H1 (cell line): ENCODE measurements at regions not wholly inside any gene's neighbourhood (a gene's known extent, or its start where the extent isn't known, plus 50 kb on each side); places are given as distances from the start of the nearest gene placed in this dataset.

Source experiments
- CTCF ChIA-PET: fragments of 300-600 bp; sonication (Branson Sonifier 250); formaldehyde crosslinking; loops from one replicate; lab custom pipeline; 2021; ENCODE audit not compliant: partially characterized antibody; lab: Charles Lee
- POLR2A ChIA-PET: fragments of 300-600 bp; sonication (Branson Sonifier 250); formaldehyde crosslinking; loops from one replicate; lab custom pipeline; 2021; ENCODE audit warnings: inconsistent platforms; ENCODE audit not compliant: partially characterized antibody; lab: Charles Lee
- DNase-seq, 2 experiments: peaks; one replicate each; pipeline versions ENCODE4 v3.0.0 to v3.0.0-alpha.2; 2010 to 2022; ENCODE audit warnings: low spot score in 2 of 2, low read depth in 1 of 2, mixed read lengths in 1 of 2
- FAIRE-seq: peaks from 2 replicates; lab custom pipeline; 2011; peaks lifted over from hg19 to GRCh38; lab: Jason Lieb, UNC
- H2AFZ ChIP-seq: 2 replicates; pipeline ENCODE4 v1.8.1; 2012; ENCODE audit warnings: low read length, inconsistent platforms
- H2AK5ac ChIP-seq: 2 replicates; pipeline ENCODE4 v1.6.1; 2013; ENCODE audit warnings: low read depth, low read length
- H2BK120ac ChIP-seq: replicated peaks from 2 replicates; pipeline ENCODE3; 2013; ENCODE audit warnings: low read depth, low read length, inconsistent platforms
- H2BK12ac ChIP-seq: 2 replicates; pipeline ENCODE4 v1.6.1; 2013; ENCODE audit warnings: low read depth, low read length
- H2BK15ac ChIP-seq: 2 replicates; pipeline ENCODE4 v1.6.1; 2013; ENCODE audit warnings: low read length
- H2BK20ac ChIP-seq: 2 replicates; pipeline ENCODE4 v1.6.1; 2013; ENCODE audit warnings: low read length
- H2BK5ac ChIP-seq: 2 replicates; pipeline ENCODE4 v1.6.1; 2013; ENCODE audit warnings: low read depth, low read length
- H3K14ac ChIP-seq: 2 replicates; pipeline ENCODE4 v1.6.1; 2013; ENCODE audit warnings: inconsistent platforms; ENCODE audit not compliant: insufficient read length
- H3K18ac ChIP-seq: 2 replicates; pipeline ENCODE4 v1.6.1; 2013; ENCODE audit warnings: low read length; ENCODE audit errors: extremely low read depth
- H3K23ac ChIP-seq: 2 replicates; pipeline ENCODE4 v1.6.1; 2013; ENCODE audit warnings: inconsistent platforms; ENCODE audit not compliant: insufficient read length
- H3K23me2 ChIP-seq: 2 replicates; pipeline ENCODE4 v1.6.1; 2013; ENCODE audit warnings: low read depth, low read length
- H3K27ac ChIP-seq: 2 replicates; pipeline ENCODE4 v1.6.1; 2011; ENCODE audit warnings: low read depth, low read length, inconsistent platforms
- H3K27me3 ChIP-seq, 4 experiments: replicated peaks in 1 of 4; 1 replicate in 1 of 4; 2 replicates in 3 of 4; pipeline versions ENCODE4 v1.6.1 to v1.8.1; 2011 to 2013; ENCODE audit warnings: low read length in 3 of 4, mild to moderate bottlenecking in 3 of 4, inconsistent platforms in 2 of 4, mixed read lengths in 2 of 4, moderate library complexity in 1 of 4; ENCODE audit not compliant: control insufficient read depth in 3 of 4, insufficient read depth in 3 of 4; ENCODE audit errors: extremely low read depth in 1 of 4
- H3K36me3 ChIP-seq, 4 experiments: 2 replicates each; pipeline versions ENCODE4 v1.6.1 to v1.8.1; 2011 to 2013; ENCODE audit warnings: mild to moderate bottlenecking in 4 of 4, low read length in 3 of 4, moderate library complexity in 2 of 4, control low read depth in 1 of 4, inconsistent platforms in 1 of 4; ENCODE audit not compliant: insufficient read depth in 4 of 4, control insufficient read depth in 2 of 4
- H3K4ac ChIP-seq: replicated peaks from 2 replicates; pipeline ENCODE3; 2013; ENCODE audit warnings: low read length, low read depth, mixed read lengths, inconsistent platforms; ENCODE audit not compliant: insufficient read length
- H3K4me1 ChIP-seq, 4 experiments: replicated peaks in 1 of 4; 1 replicate in 1 of 4; 2 replicates in 3 of 4; pipeline versions ENCODE4 v1.6.1 to v1.8.1; 2011 to 2013; ENCODE audit warnings: low read length in 3 of 4, inconsistent platforms in 2 of 4, mixed read lengths in 1 of 4; ENCODE audit not compliant: insufficient read depth in 4 of 4, control insufficient read depth in 3 of 4
- H3K4me2 ChIP-seq, 2 experiments: 2 replicates each; pipeline versions ENCODE4 v1.6.1 to v1.8.1; 2011 to 2013; ENCODE audit warnings: low read depth in 2 of 2, low read length in 2 of 2, control low read depth in 1 of 2, inconsistent platforms in 1 of 2, mild to moderate bottlenecking in 1 of 2; ENCODE audit not compliant: insufficient read depth in 1 of 2
- H3K4me3 ChIP-seq, 4 experiments: fragments of 200-600, 300-600 bp in 1 of 4; sonication (generic), shearing (Covaris generic), sonication (Bioruptor Twin) in 1 of 4; 2 replicates each; pipeline versions ENCODE4 v1.5.1 to v1.8.1; 2011 to 2016; ENCODE audit warnings: low read length in 4 of 4, low read depth in 3 of 4, control low read depth in 2 of 4, inconsistent platforms in 2 of 4, mild to moderate bottlenecking in 2 of 4, mixed read lengths in 1 of 4, moderate library complexity in 1 of 4; ENCODE audit not compliant: insufficient read depth in 2 of 4; ENCODE audit errors: extremely low read depth in 1 of 4
- H3K56ac ChIP-seq: replicated peaks from 2 replicates; pipeline ENCODE3; 2013; ENCODE audit warnings: low read depth, mild to moderate bottlenecking, mixed read lengths, low read length, inconsistent platforms; ENCODE audit not compliant: insufficient read length
- H3K79me1 ChIP-seq: 2 replicates; pipeline ENCODE4 v1.6.1; 2013; ENCODE audit warnings: low read depth, low read length, control low read depth
- H3K79me2 ChIP-seq, 2 experiments: 2 replicates each; pipeline versions ENCODE4 v1.6.1 to v1.8.1; 2012 to 2013; ENCODE audit warnings: low read length in 2 of 2, mild to moderate bottlenecking in 2 of 2, inconsistent platforms in 1 of 2; ENCODE audit not compliant: insufficient read depth in 2 of 2, control insufficient read depth in 1 of 2
- H3K9ac ChIP-seq, 4 experiments: replicated peaks in 1 of 4; 1 replicate in 1 of 4; 2 replicates in 3 of 4; pipeline versions ENCODE4 v1.6.1 to v1.8.1; 2011 to 2013; ENCODE audit warnings: low read depth in 3 of 4, low read length in 3 of 4, control low read depth in 2 of 4, mild to moderate bottlenecking in 2 of 4, moderate library complexity in 2 of 4, inconsistent platforms in 1 of 4; ENCODE audit errors: extremely low read depth in 1 of 4
- H3K9me3 ChIP-seq, 2 experiments: 2 replicates each; pipeline versions ENCODE4 v1.6.1 to v1.8.1; 2012 to 2013; ENCODE audit warnings: mild to moderate bottlenecking in 2 of 2, moderate library complexity in 2 of 2, control low read depth in 1 of 2, inconsistent platforms in 1 of 2, low read depth in 1 of 2, low read length in 1 of 2, mixed read lengths in 1 of 2; ENCODE audit not compliant: insufficient read depth in 2 of 2
- H4K20me1 ChIP-seq, 2 experiments: replicated peaks in 1 of 2; 2 replicates each; pipeline versions ENCODE3 to v1.8.1; 2011 to 2013; ENCODE audit warnings: inconsistent platforms in 2 of 2, low read length in 2 of 2, mild to moderate bottlenecking in 1 of 2; ENCODE audit not compliant: insufficient read depth in 2 of 2, control insufficient read depth in 1 of 2
- H4K5ac ChIP-seq: 2 replicates; pipeline ENCODE4 v1.6.1; 2013; ENCODE audit warnings: low read length, low read depth, mixed read lengths, inconsistent platforms; ENCODE audit not compliant: insufficient read length
- H4K8ac ChIP-seq: 2 replicates; pipeline ENCODE4 v1.8.0; 2013; ENCODE audit warnings: mild to moderate bottlenecking, moderate library complexity, low read length, inconsistent platforms; ENCODE audit not compliant: insufficient read depth; ENCODE audit errors: extremely low read depth
- H4K91ac ChIP-seq: replicated peaks from 2 replicates; pipeline ENCODE3; 2013; ENCODE audit warnings: low read length, mixed read lengths, inconsistent platforms; ENCODE audit not compliant: insufficient read length
- CREB1 ChIP-seq: IDR thresholded peaks from 2 replicates; pipeline ENCODE4 v1.6.1; 2012; ENCODE audit warnings: inconsistent platforms
- CTBP2 ChIP-seq: IDR thresholded peaks from 2 replicates; pipeline ENCODE4 v1.7.0; 2011; ENCODE audit warnings: borderline replicate concordance, mild to moderate bottlenecking, moderate library complexity, mixed read lengths, low read length; ENCODE audit not compliant: insufficient read depth, insufficient read length
- EZH2 ChIP-seq: fragments of 200-600 bp; sonication (generic); IDR thresholded peaks from 2 replicates; pipeline ENCODE4 v1.7.1; 2012; ENCODE audit warnings: low read depth, mild to moderate bottlenecking, moderate library complexity, low read length, inconsistent platforms; ENCODE audit not compliant: severe bottlenecking
- GABPA ChIP-seq: IDR thresholded peaks from 2 replicates; pipeline ENCODE4 v1.6.1; 2011; ENCODE audit warnings: mild to moderate bottlenecking, low read length, moderate library complexity, borderline replicate concordance; ENCODE audit not compliant: insufficient read depth
- GTF2F1 ChIP-seq: IDR thresholded peaks from 2 replicates; pipeline ENCODE4 v1.6.1; 2012; ENCODE audit warnings: low read depth, low read length, improper control_type of control experiment, borderline replicate concordance
- KDM4A ChIP-seq: IDR thresholded peaks from one replicate; pipeline ENCODE4 v1.7.1; 2012; ENCODE audit warnings: low read depth, mild to moderate bottlenecking, moderate library complexity, low read length, inconsistent platforms; ENCODE audit not compliant: severe bottlenecking
- NANOG ChIP-seq: IDR thresholded peaks from 2 replicates; pipeline ENCODE4 v1.6.1; 2011; ENCODE audit warnings: low read length, low read depth, mild to moderate bottlenecking, inconsistent platforms; ENCODE audit not compliant: insufficient read depth, poor library complexity, severe bottlenecking
- NRF1 ChIP-seq: IDR thresholded peaks from 2 replicates; pipeline ENCODE4 v1.6.1; 2011; ENCODE audit warnings: mild to moderate bottlenecking, low read depth, low read length, improper control_type of control experiment
- RNF2 ChIP-seq: fragments of 200-900, 300-1000 bp; sonication (generic); IDR thresholded peaks from 2 replicates; pipeline ENCODE4 v1.7.1; 2016; ENCODE audit warnings: borderline replicate concordance, low read depth, mild to moderate bottlenecking, antibody characterized with exemption, low read length; ENCODE audit not compliant: poor library complexity, severe bottlenecking; ENCODE audit errors: missing control alignments
- SIN3A ChIP-seq, 2 experiments: IDR thresholded peaks in 1 of 2; conservative IDR thresholded peaks in 1 of 2; 2 replicates each; pipeline ENCODE4 v1.6.1; 2011 to 2012; ENCODE audit warnings: low read length in 2 of 2, improper control_type of control experiment in 1 of 2, low read depth in 1 of 2, mild to moderate bottlenecking in 1 of 2
- SIRT6 ChIP-seq: IDR thresholded peaks from one replicate; pipeline ENCODE4 v1.7.1; 2012; ENCODE audit warnings: low read length, inconsistent platforms
- YY1 ChIP-seq: IDR thresholded peaks from 2 replicates; pipeline ENCODE4 v1.6.1; 2011; ENCODE audit warnings: low read depth, mild to moderate bottlenecking, low read length
- TF ChIP-seq, protein P1 (sequence below): IDR thresholded peaks from 2 replicates; pipeline ENCODE4 v1.6.1; 2012; ENCODE audit warnings: low read length, inconsistent platforms

DNA sequence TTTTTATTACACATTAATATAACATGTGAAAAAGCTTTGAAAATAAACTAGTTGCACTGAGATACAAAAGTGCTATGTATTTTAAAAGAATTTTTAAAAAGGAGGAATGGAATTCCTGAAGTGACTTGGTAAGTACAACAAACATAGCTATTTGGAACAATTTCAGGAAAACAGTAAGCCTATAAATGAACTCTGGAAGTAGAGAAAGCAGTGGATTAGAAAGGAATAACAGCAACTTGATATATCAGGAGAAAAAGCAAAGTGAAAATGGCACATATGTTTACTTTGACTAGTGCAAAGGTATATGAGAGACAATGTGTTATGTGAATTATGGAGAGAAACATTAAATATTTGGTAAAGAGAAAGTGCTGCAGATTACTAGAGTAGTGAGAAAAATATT is 811.7 kb downstream of the C12orf50 start:
- no peak for DNase-seq
- H2AFZ ChIP-seq = no peak overlapping the region
- TF ChIP-seq CTBP2 = no peak
- no peak for TF ChIP-seq NANOG
- no peak for TF ChIP-seq SIN3A (conservative IDR thresholded peaks at IDR 0.05 in 1 of 2, IDR thresholded peaks at IDR 0.05 in 1 of 2; ENCODE audit: low read depth in 1 of 2, low read length in 2 of 2)
- no peak for TF ChIP-seq RNF2
- TF ChIP-seq NRF1 = no peak
- TF ChIP-seq SIRT6 = no peak
- no peak for TF ChIP-seq EZH2
- no peak for TF ChIP-seq YY1
- TF ChIP-seq, protein P1, sequence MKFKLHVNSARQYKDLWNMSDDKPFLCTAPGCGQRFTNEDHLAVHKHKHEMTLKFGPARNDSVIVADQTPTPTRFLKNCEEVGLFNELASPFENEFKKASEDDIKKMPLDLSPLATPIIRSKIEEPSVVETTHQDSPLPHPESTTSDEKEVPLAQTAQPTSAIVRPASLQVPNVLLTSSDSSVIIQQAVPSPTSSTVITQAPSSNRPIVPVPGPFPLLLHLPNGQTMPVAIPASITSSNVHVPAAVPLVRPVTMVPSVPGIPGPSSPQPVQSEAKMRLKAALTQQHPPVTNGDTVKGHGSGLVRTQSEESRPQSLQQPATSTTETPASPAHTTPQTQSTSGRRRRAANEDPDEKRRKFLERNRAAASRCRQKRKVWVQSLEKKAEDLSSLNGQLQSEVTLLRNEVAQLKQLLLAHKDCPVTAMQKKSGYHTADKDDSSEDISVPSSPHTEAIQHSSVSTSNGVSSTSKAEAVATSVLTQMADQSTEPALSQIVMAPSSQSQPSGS = no peak
- TF ChIP-seq GTF2F1 = no peak
- no peak for TF ChIP-seq KDM4A
- no peak for TF ChIP-seq GABPA
- no peak for TF ChIP-seq CREB1

More for the DNA sequence above, 811.7 kb downstream of the C12orf50 start:
- no peak overlapping the region for H3K27ac ChIP-seq
- H2BK12ac ChIP-seq = no peak overlapping the region
- H3K9me3 ChIP-seq = no peaks in the 10 kb centered on the region
- H2BK5ac ChIP-seq = no peak overlapping the region
- H3K18ac ChIP-seq = no peak overlapping the region
- H3K56ac ChIP-seq = no peak overlapping the region
- FAIRE-seq = no peak
- H3K79me2 ChIP-seq = no peaks in the 10 kb centered on the region
- no peak overlapping the region for H3K9ac ChIP-seq
- no peaks in the 10 kb centered on the region for H3K79me1 ChIP-seq
- no peaks in the 10 kb centered on the region for H3K27me3 ChIP-seq
- H3K14ac ChIP-seq = no peak overlapping the region
- H3K23ac ChIP-seq = no peak overlapping the region
- no peak overlapping the region for H3K4me2 ChIP-seq
- no peak overlapping the region for H2BK120ac ChIP-seq
- no peak overlapping the region for H2AK5ac ChIP-seq
- H4K5ac ChIP-seq = no peak overlapping the region
- H3K23me2 ChIP-seq = no peaks in the 10 kb centered on the region
- no peak overlapping the region for H2BK15ac ChIP-seq
- no peak overlapping the region for H3K4ac ChIP-seq
- no peaks in the 10 kb centered on the region for H3K36me3 ChIP-seq
- ChIA-PET CTCF (interaction anchor here (0.6 kb wide), 1 partner anchor 57 kb away, joined by 3 read pairs; no protein-coding TSS in a partner anchor), POLR2A (no interaction called here)
- no peak overlapping the region for H2BK20ac ChIP-seq
- H4K20me1 ChIP-seq = no peaks in the 10 kb centered on the region
- H3K4me1 ChIP-seq = no peaks in the 10 kb centered on the region
- no peak overlapping the region for H3K4me3 ChIP-seq
- no peak overlapping the region for H4K91ac ChIP-seq
- no peak overlapping the region for H4K8ac ChIP-seq
